HG03469 (cell line): ENCODE measurements at regions not wholly inside any gene's neighbourhood (a gene's known extent, or its start where the extent isn't known, plus 50 kb on each side); places are given as distances from the start of the nearest gene placed in this dataset.

Experiments used
- ATAC-seq: cut with Tn5 transposase; IDR thresholded peaks from one replicate; pipeline ENCODE4 v1.9.1; 2021; ENCODE audit warnings: mild to moderate bottlenecking, moderate library complexity, moderate number of reproducible peaks; ENCODE audit not compliant: unreplicated experiment

GRCh38 chr4:30783751-30784150 lies 63.6 kb downstream of the PCDH7 start:
- ATAC-seq, result no peak

- ATAC-seq, result no peak
These were observed 69.1 kb downstream of the PCDH7 start for GRCh38 chr4:30789219-30789671.

GRCh38 chr4:30790123-30790522 lies 70.0 kb downstream of the PCDH7 start:
- ATAC-seq, result no peak

GRCh38 chr4:30790998-30791397 lies 70.8 kb downstream of the PCDH7 start:
- ATAC-seq, result no peak

- no peak for ATAC-seq
These were observed 72.4 kb downstream of the PCDH7 start for GRCh38 chr4:30792601-30793000.

- no peak for ATAC-seq
These were observed 81.7 kb downstream of the PCDH7 start for GRCh38 chr4:30801876-30802275.

GRCh38 chr4:30802622-30803323 lies 82.6 kb downstream of the PCDH7 start:
- ATAC-seq, result no peak

- ATAC-seq, result no peak
These were observed 88.1 kb downstream of the PCDH7 start for GRCh38 chr4:30808276-30808675.

- ATAC-seq, result no peak
These were observed 91.1 kb downstream of the PCDH7 start for GRCh38 chr4:30811296-30811695.

- no peak for ATAC-seq
These were observed 95.5 kb downstream of the PCDH7 start for GRCh38 chr4:30815685-30816084.

- ATAC-seq, result no peak
These were observed 97.3 kb downstream of the PCDH7 start for GRCh38 chr4:30817447-30817846.

- no peak for ATAC-seq
These were observed 98.4 kb downstream of the PCDH7 start for GRCh38 chr4:30818541-30818940.

- ATAC-seq, result no peak
These were observed 101.1 kb downstream of the PCDH7 start for GRCh38 chr4:30821275-30821674.

- no peak for ATAC-seq
These were observed 101.9 kb downstream of the PCDH7 start for GRCh38 chr4:30821859-30822612.

GRCh38 chr4:30822911-30823551 lies 102.9 kb downstream of the PCDH7 start:
- no peak for ATAC-seq

- no peak for ATAC-seq
These were observed 105.0 kb downstream of the PCDH7 start for GRCh38 chr4:30825008-30825770.

GRCh38 chr4:30828264-30828926 lies 108.2 kb downstream of the PCDH7 start:
- ATAC-seq, result no peak

- ATAC-seq, result no peak
These were observed 112.5 kb downstream of the PCDH7 start for GRCh38 chr4:30832639-30833038.

GRCh38 chr4:30833206-30833605 lies 113.0 kb downstream of the PCDH7 start:
- no peak for ATAC-seq

- no peak for ATAC-seq
These were observed 114.9 kb downstream of the PCDH7 start for GRCh38 chr4:30835044-30835443.

- ATAC-seq, result no peak
These were observed 116.1 kb downstream of the PCDH7 start for GRCh38 chr4:30836231-30836630.
